CD14-positive monocyte (primary cell): ENCODE measurements at regions not wholly inside any gene's neighbourhood (a gene's known extent, or its start where the extent isn't known, plus 50 kb on each side); places are given as distances from the start of the nearest gene placed in this dataset.

Experiments used
- DNase-seq, 3 donors: peaks; one replicate each; pipeline ENCODE4 v3.0.0-alpha.2; 2011 to 2022
- H2AFZ ChIP-seq: 2 replicates; pipeline ENCODE4 v1.6.0; 2012; ENCODE audit warnings: mild to moderate bottlenecking, low read depth, low read length, inconsistent platforms; ENCODE audit not compliant: insufficient read depth, poor library complexity, severe bottlenecking
- H3K27ac ChIP-seq, 2 donors: 1 replicate in 1 of 2; 2 replicates in 1 of 2; pipeline ENCODE4 v1.5.1; 2012 to 2013; ENCODE audit warnings: low read length in 2 of 2, control low read depth in 1 of 2, inconsistent platforms in 1 of 2, low read depth in 1 of 2, mild to moderate bottlenecking in 1 of 2
- H3K27me3 ChIP-seq, 2 donors: one replicate each; pipeline versions ENCODE4 v1.6.0 to v1.6.1; 2011 to 2013; ENCODE audit warnings: low read length in 2 of 2; ENCODE audit not compliant: control insufficient read depth in 2 of 2, insufficient read depth in 2 of 2
- H3K36me3 ChIP-seq, 2 donors: replicated peaks in 1 of 2; 1 replicate in 1 of 2; 2 replicates in 1 of 2; pipeline versions ENCODE4 v1.5.1 to v1.6.1; 2012 to 2013; ENCODE audit warnings: low read length in 2 of 2, control low read depth in 1 of 2, inconsistent platforms in 1 of 2, mild to moderate bottlenecking in 1 of 2; ENCODE audit not compliant: insufficient read depth in 2 of 2, control insufficient read depth in 1 of 2
- H3K4me1 ChIP-seq, 2 donors: 1 replicate in 1 of 2; 2 replicates in 1 of 2; pipeline versions ENCODE4 v1.5.1 to v1.6.1; 2012 to 2013; ENCODE audit warnings: low read length in 2 of 2, control low read depth in 1 of 2, inconsistent platforms in 1 of 2, mild to moderate bottlenecking in 1 of 2, moderate library complexity in 1 of 2; ENCODE audit not compliant: insufficient read depth in 2 of 2, control insufficient read depth in 1 of 2
- H3K4me2 ChIP-seq: replicated peaks from 2 replicates; pipeline ENCODE3; 2012; ENCODE audit warnings: low read length, moderate library complexity, mild to moderate bottlenecking; ENCODE audit not compliant: poor library complexity, severe bottlenecking; ENCODE audit errors: extremely low read depth
- H3K4me3 ChIP-seq, 3 experiments: fragments of 200-600 bp in 1 of 3; sonication (generic) in 1 of 3; replicated peaks in 1 of 3; 1 replicate in 2 of 3; 2 replicates in 1 of 3; pipeline ENCODE4 v1.5.1; 2011 to 2013; ENCODE audit warnings: low read length in 3 of 3, mild to moderate bottlenecking in 3 of 3, control low read depth in 2 of 3, low read depth in 2 of 3, inconsistent platforms in 1 of 3, moderate library complexity in 1 of 3
- H3K79me2 ChIP-seq: 2 replicates; pipeline ENCODE4 v1.6.0; 2012; ENCODE audit warnings: mild to moderate bottlenecking, control low read depth, inconsistent platforms, low read length, moderate library complexity; ENCODE audit not compliant: insufficient read depth
- H3K9ac ChIP-seq: 2 replicates; pipeline ENCODE4 v1.6.0; 2017; ENCODE audit warnings: low read length, mild to moderate bottlenecking; ENCODE audit not compliant: insufficient read depth, poor library complexity, severe bottlenecking
- H3K9me3 ChIP-seq, 2 donors: replicated peaks in 1 of 2; 1 replicate in 1 of 2; 2 replicates in 1 of 2; pipeline versions ENCODE4 v1.5.1 to v1.6.1; 2012 to 2013; ENCODE audit warnings: low read length in 2 of 2, control low read depth in 1 of 2; ENCODE audit not compliant: control insufficient read depth in 1 of 2, insufficient read depth in 1 of 2
- H4K20me1 ChIP-seq: 2 replicates; pipeline ENCODE4 v1.6.0; 2012; ENCODE audit warnings: mild to moderate bottlenecking, low read length, control low read depth, moderate library complexity; ENCODE audit not compliant: insufficient read depth
- H3K27ac Mint-ChIP-seq, 7 donors: one replicate each; pipeline ENCODE4 v1.8.0; 2020; ENCODE audit warnings: mild to moderate bottlenecking in 7 of 7, mixed read lengths in 7 of 7, moderate library complexity in 6 of 7, inconsistent platforms in 2 of 7
- H3K27me3 Mint-ChIP-seq, 3 donors: one replicate each; pipeline ENCODE4 v1.8.0; 2021 to 2022; ENCODE audit warnings: low read depth in 3 of 3, mild to moderate bottlenecking in 3 of 3, mixed read lengths in 3 of 3, moderate library complexity in 3 of 3, inconsistent platforms in 1 of 3
- H3K36me3 Mint-ChIP-seq, 2 donors: one replicate each; pipeline ENCODE4 v1.8.0; 2020; ENCODE audit warnings: mixed read lengths in 2 of 2, inconsistent platforms in 1 of 2, mild to moderate bottlenecking in 1 of 2
- H3K4me1 Mint-ChIP-seq: one replicate; pipeline ENCODE4 v1.8.0; 2020; ENCODE audit warnings: mild to moderate bottlenecking, mixed read lengths
- H3K4me3 Mint-ChIP-seq, 2 donors: one replicate each; pipeline ENCODE4 v1.8.0; 2020; ENCODE audit warnings: mild to moderate bottlenecking in 2 of 2, mixed read lengths in 2 of 2, moderate library complexity in 1 of 2
- H3K9me3 Mint-ChIP-seq, 7 donors: one replicate each; pipeline ENCODE4 v1.8.0; 2020 to 2022; ENCODE audit warnings: mixed read lengths in 7 of 7, mild to moderate bottlenecking in 6 of 7, moderate library complexity in 6 of 7, inconsistent platforms in 2 of 7
- CTCF ChIP-seq: fragments of 200-600 bp; IDR thresholded peaks from one replicate; pipeline ENCODE4 v1.8.0; 2022; ENCODE audit warnings: antibody characterized with exemption, mild to moderate bottlenecking
- WGBS: methylation state at CpG from one replicate; pipeline ENCODE4 v1.1.5; 2013; ENCODE audit warnings: missing lambda C conversion rate; ENCODE audit not compliant: insufficient coverage; 5-methylcytosine and 5-hydroxymethylcytosine counted together
- intact Hi-C, 2 donors: fragments of 100-400 bp; cut with micrococcal nuclease; formaldehyde crosslinking; loops; one replicate each; pipeline versions ENCODE4 v1.15.0 to v1.15.1; 2023

GRCh38 chr10:21184984-21185383 lies 287.9 kb upstream of the NEBL start:
- whole genome bisulfite sequencing: 67% methylated on average over 1 of the region's 2 CpGs
- Histone ChIP-seq H3K27ac (no peak overlapping the region), H3K27me3 (no peaks in the 10 kb centered on the region), H4K20me1 (no peaks in the 10 kb centered on the region), H2AFZ (no peak overlapping the region), H3K36me3 (no peaks in the 10 kb centered on the region), H3K4me2 (no peak overlapping the region), H3K9ac (no peak overlapping the region), H3K9me3 (no peaks in the 10 kb centered on the region), H3K4me1 (no peaks in the 10 kb centered on the region), H3K79me2 (no peaks in the 10 kb centered on the region), H3K4me3 (no peak overlapping the region)
- DNase-seq: no peak
- intact Hi-C loops: no loop called here
- Mint-ChIP-seq H3K4me1 (no peaks in the 10 kb centered on the region), H3K9me3 (peaks cover 0 to 20% (median 7%) of the 10 kb centered on the region in 7 donors), H3K27me3 (peaks cover 4 to 7% (median 5%) of the 10 kb centered on the region in 3 donors), H3K36me3 (no peaks in the 10 kb centered on the region), H3K27ac (peak overlapping the region in 1 of 7 donors; percentile 60), H3K4me3 (no peak overlapping the region)
- no peak for TF ChIP-seq CTCF

DNA sequence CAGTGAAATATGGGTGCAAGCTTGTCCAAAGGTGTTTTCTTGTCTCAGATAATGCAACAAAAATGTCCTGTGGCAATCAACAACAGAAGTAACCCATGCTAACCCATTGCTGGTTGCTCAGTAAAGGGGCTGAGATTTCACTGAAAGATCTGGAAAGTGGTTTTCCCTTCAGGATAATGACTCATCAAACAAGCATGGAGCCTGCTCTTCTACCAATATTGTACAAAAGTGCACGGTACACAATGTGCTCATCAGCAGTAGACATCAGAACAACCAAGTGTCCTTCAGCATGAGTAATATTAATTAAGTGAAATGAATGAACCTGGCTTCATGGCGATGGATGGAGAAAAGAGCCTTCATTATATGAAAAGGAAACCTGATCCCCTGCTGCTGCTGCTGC lies 287.1 kb upstream of the NEBL start:
- no peaks in the 10 kb centered on the region for H3K9me3 ChIP-seq
- no peak overlapping the region for H3K27ac ChIP-seq
- Mint-ChIP-seq H3K36me3 (no peaks in the 10 kb centered on the region), H3K27ac (no peak overlapping the region), H3K4me3 (no peak overlapping the region), H3K27me3 (peaks cover 5 to 7% (median 7%) of the 10 kb centered on the region in 3 donors), H3K4me1 (no peaks in the 10 kb centered on the region), H3K9me3 (peaks cover 4 to 25% (median 10%) of the 10 kb centered on the region in 7 donors)
- no peaks in the 10 kb centered on the region for H3K36me3 ChIP-seq
- H4K20me1 ChIP-seq: no peaks in the 10 kb centered on the region
- no peaks in the 10 kb centered on the region for H3K27me3 ChIP-seq
- H2AFZ ChIP-seq: no peak overlapping the region
- TF ChIP-seq CTCF: no peak
- no CpG with 5 or more reads among the region's 2 CpGs for WGBS
- no peaks in the 10 kb centered on the region for H3K79me2 ChIP-seq
- H3K4me1 ChIP-seq: no peaks in the 10 kb centered on the region
- H3K9ac ChIP-seq: no peak overlapping the region
- H3K4me2 ChIP-seq: no peak overlapping the region
- no peak overlapping the region for H3K4me3 ChIP-seq
- intact Hi-C loops: no loop called here
- no peak for DNase-seq
